H9 (cell line): ENCODE measurements at regions not wholly inside any gene's neighbourhood (a gene's known extent, or its start where the extent isn't known, plus 50 kb on each side); places are given as distances from the start of the nearest gene placed in this dataset.

ENCODE experiments used
- DNase-seq: peaks from one replicate; pipeline ENCODE4 v3.0.0-alpha.2; 2017
- H2AFZ ChIP-seq: one replicate; pipeline ENCODE4 v1.6.1; 2013; ENCODE audit warnings: mild to moderate bottlenecking, low read length, control low read depth, moderate library complexity
- H2AK5ac ChIP-seq: 2 replicates; pipeline ENCODE4 v1.6.1; 2013; ENCODE audit warnings: low read length, control low read depth, mixed read lengths; ENCODE audit not compliant: insufficient read length
- H2BK120ac ChIP-seq: one replicate; pipeline ENCODE4 v1.6.1; 2013; ENCODE audit warnings: low read depth, mild to moderate bottlenecking, low read length, control low read depth, inconsistent platforms; ENCODE audit not compliant: poor library complexity, severe bottlenecking
- H2BK12ac ChIP-seq: 2 replicates; pipeline ENCODE4 v1.6.1; 2013; ENCODE audit warnings: low read length, control low read depth, mixed read lengths, low read depth; ENCODE audit not compliant: insufficient read length
- H2BK15ac ChIP-seq: 2 replicates; pipeline ENCODE4 v1.6.1; 2013; ENCODE audit warnings: low read depth, low read length, control low read depth
- H2BK20ac ChIP-seq: one replicate; pipeline ENCODE4 v1.6.1; 2013; ENCODE audit warnings: low read depth, mild to moderate bottlenecking, low read length, control low read depth, inconsistent platforms; ENCODE audit not compliant: poor library complexity, severe bottlenecking
- H2BK5ac ChIP-seq: 2 replicates; pipeline ENCODE4 v1.6.1; 2013; ENCODE audit warnings: low read length, control low read depth, mixed read lengths; ENCODE audit not compliant: insufficient read length
- H3K14ac ChIP-seq: 2 replicates; pipeline ENCODE4 v1.6.1; 2013; ENCODE audit warnings: low read length, control low read depth; ENCODE audit not compliant: insufficient read depth
- H3K18ac ChIP-seq: 2 replicates; pipeline ENCODE4 v1.6.1; 2013; ENCODE audit warnings: low read depth, mild to moderate bottlenecking, mixed read lengths, low read length, control low read depth; ENCODE audit not compliant: insufficient read length
- H3K23ac ChIP-seq: 2 replicates; pipeline ENCODE4 v1.6.1; 2013; ENCODE audit warnings: low read length, control low read depth, mixed read lengths, low read depth; ENCODE audit not compliant: insufficient read length
- H3K23me2 ChIP-seq: 2 replicates; pipeline ENCODE4 v1.6.1; 2013; ENCODE audit warnings: low read depth, mild to moderate bottlenecking, mixed read lengths, low read length, control low read depth; ENCODE audit not compliant: insufficient read length, poor library complexity, severe bottlenecking
- H3K27ac ChIP-seq: 2 replicates; pipeline ENCODE4 v1.5.1; 2013; ENCODE audit warnings: low read length, control low read depth, mixed read lengths, low read depth; ENCODE audit not compliant: insufficient read length
- H3K27me3 ChIP-seq: 2 replicates; pipeline ENCODE4 v1.6.1; 2013; ENCODE audit warnings: low read length, control low read depth, inconsistent platforms; ENCODE audit not compliant: insufficient read depth
- H3K4ac ChIP-seq: 2 replicates; pipeline ENCODE4 v1.6.1; 2013; ENCODE audit warnings: low read depth, mild to moderate bottlenecking, control low read depth, inconsistent platforms, low read length, moderate library complexity
- H3K4me1 ChIP-seq: 2 replicates; pipeline ENCODE4 v1.6.1; 2013; ENCODE audit warnings: low read length, control low read depth, inconsistent platforms; ENCODE audit not compliant: insufficient read depth
- H3K4me2 ChIP-seq: 2 replicates; pipeline ENCODE4 v1.6.1; 2013; ENCODE audit warnings: low read length, control low read depth, mixed read lengths; ENCODE audit not compliant: insufficient read length, insufficient read depth
- H3K56ac ChIP-seq: 2 replicates; pipeline ENCODE4 v1.6.1; 2013; ENCODE audit warnings: low read depth, mild to moderate bottlenecking, mixed read lengths, low read length, control low read depth; ENCODE audit not compliant: insufficient read length
- H3K79me1 ChIP-seq: 2 replicates; pipeline ENCODE4 v1.6.1; 2013; ENCODE audit warnings: low read depth, mild to moderate bottlenecking, moderate library complexity, low read length, control low read depth, inconsistent platforms; ENCODE audit not compliant: insufficient read depth, poor library complexity, severe bottlenecking
- H3K79me2 ChIP-seq: 2 replicates; pipeline ENCODE4 v1.6.1; 2013; ENCODE audit warnings: low read length, control low read depth, inconsistent platforms; ENCODE audit not compliant: insufficient read depth
- H3K9ac ChIP-seq: 2 replicates; pipeline ENCODE4 v1.6.1; 2013; ENCODE audit warnings: low read length, control low read depth, mixed read lengths; ENCODE audit not compliant: insufficient read length; ENCODE audit errors: extremely low read depth
- H3K9me3 ChIP-seq: one replicate; pipeline ENCODE4 v1.6.1; 2013; ENCODE audit warnings: low read depth, low read length, inconsistent platforms; ENCODE audit not compliant: control insufficient read depth
- H3T11ph ChIP-seq: one replicate; pipeline ENCODE4 v1.6.1; 2013; ENCODE audit warnings: mild to moderate bottlenecking, low read length, control low read depth, inconsistent platforms
- H4K20me1 ChIP-seq: one replicate; pipeline ENCODE4 v1.6.1; 2013; ENCODE audit not compliant: control insufficient read depth, insufficient read length, insufficient read depth
- H4K5ac ChIP-seq: 2 replicates; pipeline ENCODE4 v1.6.1; 2013; ENCODE audit warnings: low read depth, mild to moderate bottlenecking, mixed read lengths, low read length, control low read depth; ENCODE audit not compliant: insufficient read length
- H4K8ac ChIP-seq: replicated peaks from 2 replicates; pipeline ENCODE4 v1.6.1; 2013; ENCODE audit warnings: low read length, control low read depth, mixed read lengths, low read depth; ENCODE audit not compliant: insufficient read length
- H4K91ac ChIP-seq: 2 replicates; pipeline ENCODE4 v1.6.1; 2013; ENCODE audit warnings: low read depth, mild to moderate bottlenecking, moderate library complexity, mixed read lengths, low read length, control low read depth; ENCODE audit not compliant: insufficient read length
- H3K27ac Mint-ChIP-seq, 3 experiments: 2 replicates in 2 of 3; 3 replicates in 1 of 3; pipeline ENCODE4 v1.8.0; 2020 to 2021; ENCODE audit warnings: mixed read lengths in 3 of 3, mild to moderate bottlenecking in 1 of 3, moderate library complexity in 1 of 3
- H3K27me3 Mint-ChIP-seq: 2 replicates; pipeline ENCODE4 v1.8.0; 2021; ENCODE audit warnings: low read depth, mild to moderate bottlenecking, moderate library complexity, mixed read lengths
- H3K36me3 Mint-ChIP-seq, 3 experiments: 2 replicates in 2 of 3; 3 replicates in 1 of 3; pipeline ENCODE4 v1.8.0; 2020 to 2021; ENCODE audit warnings: low read depth in 3 of 3, mixed read lengths in 3 of 3; ENCODE audit not compliant: insufficient read depth in 1 of 3
- H3K4me1 Mint-ChIP-seq, 2 experiments: 2 replicates each; pipeline ENCODE4 v1.8.0; 2020; ENCODE audit warnings: mixed read lengths in 2 of 2
- H3K4me3 Mint-ChIP-seq, 2 experiments: 2 replicates in 1 of 2; 3 replicates in 1 of 2; pipeline ENCODE4 v1.8.0; 2020 to 2021; ENCODE audit warnings: mild to moderate bottlenecking in 2 of 2, mixed read lengths in 2 of 2, moderate library complexity in 1 of 2
- H3K9me3 Mint-ChIP-seq, 2 experiments: 2 replicates in 1 of 2; 3 replicates in 1 of 2; pipeline ENCODE4 v1.8.0; 2020; ENCODE audit warnings: mild to moderate bottlenecking in 2 of 2, mixed read lengths in 2 of 2, moderate library complexity in 1 of 2
- WGBS: extraction: QIAGEN DNeasy Blood & Tissue Kit; methylation state at CpG from one replicate; pipeline ENCODE4 v1.1.7; 2013; ENCODE audit warnings: missing lambda C conversion rate, low lambda C conversion rate, mixed read lengths; ENCODE audit not compliant: insufficient read length; ENCODE audit errors: extremely low coverage; 5-methylcytosine and 5-hydroxymethylcytosine counted together
- TF ChIP-seq, protein P1 (sequence below): fragments of 200-600 bp; sonication (generic); conservative IDR thresholded peaks from 3 replicates; pipeline ENCODE4 v1.8.0; 2021; ENCODE audit warnings: antibody characterized with exemption, mild to moderate bottlenecking

- Histone ChIP-seq H4K91ac (no peak overlapping the region), H3K14ac (no peak overlapping the region), H3K27me3 (no peaks in the 10 kb centered on the region), H2BK5ac (no peak overlapping the region), H3K56ac (no peak overlapping the region), H2BK15ac (no peak overlapping the region), H3K9me3 (no peaks in the 10 kb centered on the region), H3K23ac (no peak overlapping the region), H2BK20ac (no peak overlapping the region), H3K23me2 (no peaks in the 10 kb centered on the region), H3K79me2 (no peaks in the 10 kb centered on the region), H2AK5ac (no peak overlapping the region), H3K9ac (no peak overlapping the region), H3K4me2 (no peak overlapping the region), H2BK120ac (no peak overlapping the region), H4K8ac (no peak overlapping the region), H3K79me1 (no peaks in the 10 kb centered on the region), H4K5ac (no peak overlapping the region), H4K20me1 (no peaks in the 10 kb centered on the region), H2BK12ac (no peak overlapping the region), H3K4ac (no peak overlapping the region), H3K27ac (no peak overlapping the region), H3T11ph (no peak overlapping the region), H3K18ac (no peak overlapping the region), H2AFZ (no peak overlapping the region), H3K4me1 (no peaks in the 10 kb centered on the region)
- Mint-ChIP-seq H3K27me3 (no peaks in the 10 kb centered on the region), H3K4me1 (peaks cover 0 to 9% of the 10 kb centered on the region in 2 experiments; a peak in 2 of 4 replicates), H3K4me3 (no peak overlapping the region), H3K9me3 (peaks cover 0 to 5% of the 10 kb centered on the region in 2 experiments; a peak in 2 of 5 replicates), H3K36me3 (peaks cover 0 to 5% (median 0%) of the 10 kb centered on the region in 3 experiments; a peak in 1 of 7 replicates), H3K27ac (no peak overlapping the region)
- TF ChIP-seq, protein P1, sequence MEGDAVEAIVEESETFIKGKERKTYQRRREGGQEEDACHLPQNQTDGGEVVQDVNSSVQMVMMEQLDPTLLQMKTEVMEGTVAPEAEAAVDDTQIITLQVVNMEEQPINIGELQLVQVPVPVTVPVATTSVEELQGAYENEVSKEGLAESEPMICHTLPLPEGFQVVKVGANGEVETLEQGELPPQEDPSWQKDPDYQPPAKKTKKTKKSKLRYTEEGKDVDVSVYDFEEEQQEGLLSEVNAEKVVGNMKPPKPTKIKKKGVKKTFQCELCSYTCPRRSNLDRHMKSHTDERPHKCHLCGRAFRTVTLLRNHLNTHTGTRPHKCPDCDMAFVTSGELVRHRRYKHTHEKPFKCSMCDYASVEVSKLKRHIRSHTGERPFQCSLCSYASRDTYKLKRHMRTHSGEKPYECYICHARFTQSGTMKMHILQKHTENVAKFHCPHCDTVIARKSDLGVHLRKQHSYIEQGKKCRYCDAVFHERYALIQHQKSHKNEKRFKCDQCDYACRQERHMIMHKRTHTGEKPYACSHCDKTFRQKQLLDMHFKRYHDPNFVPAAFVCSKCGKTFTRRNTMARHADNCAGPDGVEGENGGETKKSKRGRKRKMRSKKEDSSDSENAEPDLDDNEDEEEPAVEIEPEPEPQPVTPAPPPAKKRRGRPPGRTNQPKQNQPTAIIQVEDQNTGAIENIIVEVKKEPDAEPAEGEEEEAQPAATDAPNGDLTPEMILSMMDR: no peak
- DNase-seq: no peak
- WGBS: no CpG with 5 or more reads among the region's 3 CpGs
These were observed 271.3 kb upstream of the FAT4 start for GRCh38 chr4:125043486-125043885.
